LNCAP (cell line): ENCODE measurements at regions not wholly inside any gene's neighbourhood (a gene's known extent, or its start where the extent isn't known, plus 50 kb on each side); places are given as distances from the start of the nearest gene placed in this dataset.

ENCODE experiments used
- CTCF ChIP-seq: fragments of 450-650 bp; IDR thresholded peaks from 2 replicates; pipeline ENCODE4 v1.5.1; 2017; ENCODE audit warnings: mild to moderate bottlenecking

GRCh38 chr4:163863082-163863481, 368.6 kb downstream of the TMA16 start:
- TF ChIP-seq CTCF = no peak

- no peak for TF ChIP-seq CTCF
These were observed 370.5 kb downstream of the TMA16 start for GRCh38 chr4:163865010-163865409.

- TF ChIP-seq CTCF = no peak
These were observed 372.3 kb downstream of the TMA16 start for GRCh38 chr4:163866728-163867315.

GRCh38 chr4:163868445-163868844, 374.0 kb downstream of the TMA16 start:
- no peak for TF ChIP-seq CTCF

- TF ChIP-seq CTCF = no peak
These were observed 376.6 kb downstream of the TMA16 start for GRCh38 chr4:163871078-163871477.

GRCh38 chr4:163875327-163875726, 380.8 kb downstream of the TMA16 start:
- no peak for TF ChIP-seq CTCF

GRCh38 chr4:163878336-163879121, 384.0 kb downstream of the TMA16 start:
- no peak for TF ChIP-seq CTCF
